HepG2 (cell line): ENCODE measurements at regions not wholly inside any gene's neighbourhood (a gene's known extent, or its start where the extent isn't known, plus 50 kb on each side); places are given as distances from the start of the nearest gene placed in this dataset.

Source experiments
- ATAC-seq: fragments of 200-7000 bp; cut with Tn5 transposase; 3 replicates; pipeline ENCODE4 v1.9.1; 2020; ENCODE audit warnings: mild to moderate bottlenecking, moderate library complexity
- BruUV-seq: library from RNA; stranded (reverse); fragments of 400-500 nt; replicated peaks from 2 replicates; lab custom pipeline; 2021; lab: Mats Ljungman, UMichigan
- CTCF ChIA-PET: fragments of 300-600 bp; formaldehyde crosslinking; extraction: SDS; loops from one replicate; lab custom pipeline; 2021; ENCODE audit warnings: low total read pairs, inconsistent platforms, low intra/inter-chr PET ratio; lab: Yijun Ruan, JAX
- POLR2A ChIA-PET: fragments of 350-600 bp; sonication (Branson Sonifier 250); formaldehyde crosslinking; loops from one replicate; lab custom pipeline; 2020; ENCODE audit warnings: antibody characterized with exemption, inconsistent platforms; lab: Yijun Ruan, JAX
- DNase-seq: peaks from one replicate; pipeline ENCODE4 v3.0.0-alpha.2; 2015; ENCODE audit warnings: low spot score
- FAIRE-seq: peaks from 3 replicates; lab custom pipeline; 2011; peaks lifted over from hg19 to GRCh38; lab: Jason Lieb, UNC
- H2AFZ ChIP-seq: one replicate; pipeline ENCODE4 v1.6.1; 2011; ENCODE audit warnings: low read length, inconsistent platforms
- H3K27ac ChIP-seq: fragments of 300-600 bp; 3 replicates; pipeline ENCODE4 v1.8.0; 2011; ENCODE audit warnings: mixed run types, mild to moderate bottlenecking, mixed read lengths, low read length, inconsistent platforms; ENCODE audit not compliant: insufficient read depth; ENCODE audit errors: extremely low read length
- H3K27me3 ChIP-seq, 2 experiments: fragments of 200-600 bp in 1 of 2; 2 replicates in 1 of 2; 3 replicates in 1 of 2; pipeline versions ENCODE4 v1.6.0 to v1.8.0; 2011; ENCODE audit warnings: low read length in 2 of 2, mild to moderate bottlenecking in 2 of 2, moderate library complexity in 2 of 2, inconsistent platforms in 1 of 2; ENCODE audit not compliant: insufficient read depth in 2 of 2, control insufficient read depth in 1 of 2
- H3K36me3 ChIP-seq, 2 experiments: fragments of 200-600 bp in 1 of 2; replicated peaks in 1 of 2; 2 replicates in 1 of 2; 3 replicates in 1 of 2; pipeline versions ENCODE4 v1.5.1 to v1.8.0; 2011; ENCODE audit warnings: low read length in 2 of 2, inconsistent platforms in 1 of 2; ENCODE audit not compliant: insufficient read depth in 2 of 2, control insufficient read depth in 1 of 2
- H3K4me1 ChIP-seq: 2 replicates; pipeline ENCODE4 v1.5.1; 2012; ENCODE audit warnings: low read length, inconsistent platforms; ENCODE audit not compliant: insufficient read depth
- H3K4me2 ChIP-seq: 2 replicates; pipeline ENCODE4 v1.6.0; 2011; ENCODE audit warnings: low read depth, low read length, inconsistent platforms
- H3K4me3 ChIP-seq, 3 experiments: fragments of 200-600 bp in 1 of 3; sonication (generic), shearing (Covaris generic) in 1 of 3; replicated peaks in 1 of 3; 2 replicates each; pipeline ENCODE4 v1.5.1; 2011 to 2016; ENCODE audit warnings: low read length in 3 of 3, inconsistent platforms in 2 of 3, low read depth in 2 of 3, mild to moderate bottlenecking in 2 of 3, control low read depth in 1 of 3, mixed read lengths in 1 of 3; ENCODE audit not compliant: insufficient read depth in 1 of 3
- H3K79me2 ChIP-seq: one replicate; pipeline ENCODE4 v1.6.1; 2011; ENCODE audit warnings: low read length, inconsistent platforms; ENCODE audit not compliant: insufficient read depth
- H3K9ac ChIP-seq: 2 replicates; pipeline ENCODE4 v1.6.0; 2011; ENCODE audit warnings: mild to moderate bottlenecking, low read depth, low read length, inconsistent platforms; ENCODE audit not compliant: insufficient read depth
- H3K9me3 ChIP-seq: 2 replicates; pipeline ENCODE4 v1.5.1; 2012; ENCODE audit warnings: mild to moderate bottlenecking, low read length
- H4K20me1 ChIP-seq: 2 replicates; pipeline ENCODE4 v1.6.0; 2011; ENCODE audit warnings: inconsistent platforms, mild to moderate bottlenecking, low read length, moderate library complexity; ENCODE audit not compliant: insufficient read depth
- BORCS8-MEF2B ChIP-seq: sonication (generic); formaldehyde crosslinking; IDR thresholded peaks from 2 replicates; pipeline ENCODE4 v1.8.0; 2022; ENCODE audit warnings: mild to moderate bottlenecking, missing genetic modification reagents
- CAMTA2 ChIP-seq: sonication (generic); formaldehyde crosslinking; IDR thresholded peaks from 2 replicates; pipeline ENCODE4 v1.4.0; 2020; ENCODE audit warnings: mild to moderate bottlenecking, missing genetic modification reagents, borderline replicate concordance
- MAFF ChIP-seq: IDR thresholded peaks from 2 replicates; pipeline ENCODE4 v1.6.1; 2011; ENCODE audit warnings: low read depth, low read length, improper control_type of control experiment
- MAFK ChIP-seq, 2 experiments: IDR thresholded peaks in 1 of 2; conservative IDR thresholded peaks in 1 of 2; 2 replicates each; pipeline ENCODE4 v1.6.1; 2011; ENCODE audit warnings: improper control_type of control experiment in 2 of 2, low read length in 2 of 2
- NKX3-1 ChIP-seq: sonication (generic); formaldehyde crosslinking; IDR thresholded peaks from 2 replicates; pipeline ENCODE4 v1.5.0; 2020; ENCODE audit warnings: missing genetic modification reagents
- PHF8 ChIP-seq: sonication (generic); formaldehyde crosslinking; IDR thresholded peaks from 2 replicates; pipeline ENCODE4 v1.5.0; 2020; ENCODE audit warnings: missing genetic modification reagents
- ZNF530 ChIP-seq: sonication (generic); formaldehyde crosslinking; IDR thresholded peaks from 2 replicates; pipeline ENCODE4 v1.5.0; 2020; ENCODE audit warnings: low read depth, mild to moderate bottlenecking, missing genetic modification reagents
- ZNF781 ChIP-seq: sonication (generic); formaldehyde crosslinking; IDR thresholded peaks from 2 replicates; pipeline ENCODE4 v1.5.1; 2020; ENCODE audit warnings: borderline replicate concordance, mild to moderate bottlenecking, missing genetic modification reagents; ENCODE audit errors: not compliant biosample characterization
- WGBS: methylation state at CpG from one replicate; pipeline ENCODE4 v1.1.6; 2017; ENCODE audit warnings: low lambda C conversion rate; 5-methylcytosine and 5-hydroxymethylcytosine counted together
- in situ Hi-C: cut with HindIII; loops from 2 replicates; pipeline ENCODE4 v1.10.0; 2017; ENCODE audit warnings: low pct_unique_long_range_greater_than_20kb; ENCODE audit not compliant: extremely low pct_ligation_motif_present
- intact Hi-C: fragments of 100-400 bp; cut with micrococcal nuclease; formaldehyde crosslinking; loops from one replicate; pipeline ENCODE4 v1.10.0; 2022; ENCODE audit not compliant: unreplicated experiment

DNA sequence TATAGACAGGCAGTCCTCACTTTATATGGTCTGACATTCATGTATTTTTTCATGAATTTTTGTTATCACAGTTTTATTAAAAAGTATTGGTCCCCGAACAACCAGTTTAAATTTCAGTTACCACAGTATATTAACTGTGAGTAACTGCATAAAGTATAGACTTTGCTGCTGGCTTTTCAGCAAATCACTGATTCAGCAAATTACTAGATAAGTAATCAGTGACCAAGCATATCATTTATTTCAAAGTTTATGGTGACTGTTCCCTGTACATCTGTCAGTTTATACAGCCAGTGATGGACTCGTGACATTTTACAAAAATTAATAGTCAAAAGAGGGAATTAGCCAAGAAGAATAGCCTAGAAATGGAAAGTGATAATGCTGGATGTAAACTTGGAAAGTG, 266.7 kb upstream of the CHRM2 start:
- H3K79me2 ChIP-seq, result no peaks in the 10 kb centered on the region
- POLR2A ChIA-PET, result no interaction called here
- no peak for DNase-seq
- in situ Hi-C loops, result no loop called here
- no peak for TF ChIP-seq NKX3-1
- no peak for TF ChIP-seq CAMTA2 (CRISPR knock-in tag)
- TF ChIP-seq MAFK (conservative IDR thresholded peaks at IDR 0.05 in 1 of 2, IDR thresholded peaks at IDR 0.05 in 1 of 2; ENCODE audit: low read length in 2 of 2), result peak; percentile 80 to 91
- TF ChIP-seq ZNF530 (CRISPR knock-in tag), result no peak
- peak; percentile 88 for TF ChIP-seq MAFF
- no peak for TF ChIP-seq PHF8 (CRISPR knock-in tag)
- TF ChIP-seq, all 625 proteins: peak for 2
- no peaks in the 10 kb centered on the region for H3K36me3 ChIP-seq
- H2AFZ ChIP-seq, result no peak overlapping the region
- intact Hi-C loops, result no loop called here
- no peak overlapping the region for H3K9ac ChIP-seq
- CTCF ChIA-PET, result no interaction called here
- no peaks in the 10 kb centered on the region for H3K4me1 ChIP-seq
- no peak for FAIRE-seq
- ATAC-seq, result no peak
- H3K4me3 ChIP-seq, result no peak overlapping the region
- no peaks in the 10 kb centered on the region for H4K20me1 ChIP-seq
- H3K4me2 ChIP-seq, result no peak overlapping the region
- WGBS, result 2% methylated on average over 2 of the region's 2 CpGs
- BruUV-seq, result no TSS peak
- peaks cover 49% of the 10 kb centered on the region for H3K9me3 ChIP-seq
- H3K27me3 ChIP-seq, result no peaks in the 10 kb centered on the region
- no peak overlapping the region for H3K27ac ChIP-seq

- Histone ChIP-seq H3K36me3 (no peaks in the 10 kb centered on the region), H3K4me2 (no peak overlapping the region), H3K27me3 (no peaks in the 10 kb centered on the region), H3K27ac (no peak overlapping the region), H3K79me2 (no peaks in the 10 kb centered on the region), H3K4me1 (no peaks in the 10 kb centered on the region), H4K20me1 (no peaks in the 10 kb centered on the region), H3K9me3 (peaks cover 46% of the 10 kb centered on the region), H3K9ac (no peak overlapping the region), H2AFZ (no peak overlapping the region), H3K4me3 (no peak overlapping the region)
- DNase-seq (no peak), ATAC-seq (no peak), FAIRE-seq (no peak)
- POLR2A ChIA-PET, result no interaction called here
- in situ Hi-C loops, result no loop called here
- TF ChIP-seq BORCS8-MEF2B (CRISPR knock-in tag) (no peak), ZNF781 (CRISPR knock-in tag) (no peak)
- intact Hi-C loops, result no loop called here
- CTCF ChIA-PET, result no interaction called here
- BruUV-seq, result no TSS peak
These were observed 268.0 kb upstream of the CHRM2 start for GRCh38 chr7:136600475-136600874.
